Aorta (tissue), 5 donors: ENCODE measurements at regions not wholly inside any gene's neighbourhood (a gene's known extent, or its start where the extent isn't known, plus 50 kb on each side); places are given as distances from the start of the nearest gene placed in this dataset.

Experiments used
- ATAC-seq: fragments of 200-7000 bp; cut with Tn5 transposase; one replicate; pipeline ENCODE4 v1.9.1; 2022; ENCODE audit warnings: moderate library complexity; ENCODE audit not compliant: low FRiP score
- DNase-seq, 2 donors: peaks; one replicate each; pipeline ENCODE4 v3.0.0-alpha.2; 2020
- H3K27ac ChIP-seq, 2 donors: one replicate each; pipeline ENCODE4 v1.5.1; 2013; ENCODE audit warnings: low read length in 2 of 2, mild to moderate bottlenecking in 2 of 2, moderate library complexity in 2 of 2, control low read depth in 1 of 2, inconsistent platforms in 1 of 2, low read depth in 1 of 2
- H3K27me3 ChIP-seq, 2 donors: one replicate each; pipeline ENCODE4 v1.6.1; 2013; ENCODE audit warnings: control low read depth in 1 of 2, low read length in 1 of 2, mild to moderate bottlenecking in 1 of 2, moderate library complexity in 1 of 2; ENCODE audit not compliant: insufficient read depth in 2 of 2, control insufficient read depth in 1 of 2
- H3K36me3 ChIP-seq, 2 donors: one replicate each; pipeline ENCODE4 v1.6.1; 2013; ENCODE audit warnings: control low read depth in 1 of 2, low read length in 1 of 2, mild to moderate bottlenecking in 1 of 2; ENCODE audit not compliant: insufficient read depth in 2 of 2, control insufficient read depth in 1 of 2
- H3K4me1 ChIP-seq, 2 donors: one replicate each; pipeline ENCODE4 v1.6.1; 2013; ENCODE audit warnings: low read length in 2 of 2, control low read depth in 1 of 2, mild to moderate bottlenecking in 1 of 2, moderate library complexity in 1 of 2; ENCODE audit not compliant: insufficient read depth in 2 of 2, control insufficient read depth in 1 of 2
- H3K4me3 ChIP-seq, 2 donors: one replicate each; pipeline ENCODE4 v1.5.1; 2013; ENCODE audit warnings: low read length in 2 of 2, control low read depth in 1 of 2, mild to moderate bottlenecking in 1 of 2
- H3K9me3 ChIP-seq: one replicate; pipeline ENCODE4 v1.6.1; 2013; ENCODE audit warnings: mild to moderate bottlenecking, low read length; ENCODE audit not compliant: control insufficient read depth
- WGBS, 2 donors: extraction: QIAGEN DNeasy Blood & Tissue Kit; methylation state at CpG; one replicate each; pipeline ENCODE4 v1.1.7; 2013; 5-methylcytosine and 5-hydroxymethylcytosine counted together
- intact Hi-C, 2 donors: fragments of 100-400 bp; cut with DNase I; formaldehyde crosslinking; loops; one replicate each; pipeline versions ENCODE4 v1.14.2 to v1.15.0; 2022
- donor health status: healthy with polysubstance abuse.
- donor health status: Bipolar disorder and iron deficiency.
- donor health status: DM: no; HTN: no; CAD: no.
- donor health status: DM: no; HTN: no; CAD: no.
- donor health status: DM: yes; HTN: yes; CAD: no.

DNA sequence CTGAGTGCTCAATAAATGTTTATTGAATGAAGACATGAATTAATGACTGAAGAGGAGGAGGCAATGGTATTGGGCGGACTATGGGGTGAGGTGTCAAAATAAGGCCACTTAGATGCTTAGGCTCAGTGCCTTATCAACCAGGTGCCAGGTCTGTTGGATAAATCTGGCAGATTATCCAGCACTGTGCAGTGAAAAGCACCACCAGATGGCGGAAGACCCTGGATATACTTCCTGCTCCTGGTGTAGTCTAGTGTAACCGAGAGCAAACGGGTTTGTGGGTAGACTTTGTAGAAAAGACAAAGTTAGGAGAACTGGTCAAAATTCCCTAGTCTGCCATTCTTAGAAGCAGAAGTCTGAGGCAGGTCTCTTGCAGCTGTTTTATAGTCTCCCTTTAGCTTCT lies 306.3 kb downstream of the ATP23 start:
- DNase-seq: no peak
- ATAC-seq: no peak

DNA sequence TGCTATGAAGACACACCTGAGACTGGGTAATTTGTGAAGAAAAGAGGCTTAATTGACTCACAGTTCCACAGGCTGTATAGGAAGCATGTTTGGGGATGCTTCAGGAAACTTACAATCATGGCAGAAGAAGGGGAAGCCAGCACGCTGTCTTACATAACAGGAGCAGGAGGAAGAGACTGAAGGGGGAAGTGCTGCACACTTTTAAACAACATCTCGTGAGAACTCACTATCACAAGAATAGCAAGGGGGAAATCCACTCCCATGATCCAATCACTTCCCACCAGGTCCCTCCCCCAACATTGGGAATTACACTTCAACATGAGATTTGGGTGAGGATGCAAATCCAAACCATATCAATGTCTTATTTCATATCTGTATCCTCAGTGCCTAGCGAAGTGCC lies 307.2 kb downstream of the ATP23 start:
- H3K4me1 ChIP-seq: no peaks in the 10 kb centered on the region
- no peak for DNase-seq
- H3K27me3 ChIP-seq: no peaks in the 10 kb centered on the region
- no peak for ATAC-seq
- intact Hi-C loops: no loop called here
- H3K36me3 ChIP-seq: no peaks in the 10 kb centered on the region
- H3K27ac ChIP-seq: no peak overlapping the region
- no peaks in the 10 kb centered on the region for H3K9me3 ChIP-seq
- 91 to 95% methylated on average over 3 of the region's 3 CpGs for WGBS, 2 donors
- no peak overlapping the region for H3K4me3 ChIP-seq

More for the DNA sequence above, 306.3 kb downstream of the ATP23 start:
- intact Hi-C loops: no loop called here
- Histone ChIP-seq H3K9me3 (no peaks in the 10 kb centered on the region), H3K4me1 (no peaks in the 10 kb centered on the region), H3K27ac (no peak overlapping the region), H3K27me3 (no peaks in the 10 kb centered on the region), H3K36me3 (no peaks in the 10 kb centered on the region), H3K4me3 (no peak overlapping the region)
- 93% methylated on average over 4 of the region's 4 CpGs for WGBS, 2 donors

- H3K27ac ChIP-seq: no peak overlapping the region
- H3K27me3 ChIP-seq: no peaks in the 10 kb centered on the region
- H3K9me3 ChIP-seq: no peaks in the 10 kb centered on the region
- intact Hi-C loops: no loop called here
- H3K4me1 ChIP-seq: no peaks in the 10 kb centered on the region
- ATAC-seq (no peak), DNase-seq (no peak)
- 12 to 36% methylated on average over 2 of the region's 2 CpGs for WGBS, 2 donors
- no peak overlapping the region for H3K4me3 ChIP-seq
- H3K36me3 ChIP-seq: no peaks in the 10 kb centered on the region
Observed at GRCh38 chr12:58249610-58250009, 308.2 kb downstream of the ATP23 start.

DNA sequence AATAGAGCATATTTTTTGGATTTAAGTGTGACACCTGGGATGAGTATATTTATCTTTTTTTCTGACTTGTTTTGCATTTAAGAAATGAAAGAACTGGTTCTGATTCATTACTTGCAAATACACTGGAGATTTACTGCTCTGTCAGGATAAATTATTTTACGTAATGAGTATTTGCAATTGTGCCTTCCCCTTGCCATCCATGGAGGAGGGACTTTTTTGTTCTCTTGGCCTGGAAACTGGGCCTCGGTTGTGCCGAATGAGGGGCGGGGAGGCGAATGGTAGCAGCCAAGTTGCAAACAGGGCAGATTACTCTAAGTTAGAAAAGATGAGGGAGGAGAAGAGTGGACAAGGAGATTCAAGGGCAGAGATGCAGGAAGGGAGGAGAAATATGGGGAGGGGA lies 308.7 kb downstream of the ATP23 start:
- WGBS, 2 donors: 14 to 35% methylated on average over 5 of the region's 5 CpGs
- intact Hi-C loops: no loop called here
- ATAC-seq (no peak), DNase-seq (no peak)
- no peak overlapping the region for H3K27ac ChIP-seq
- H3K4me3 ChIP-seq: no peak overlapping the region
- no peaks in the 10 kb centered on the region for H3K36me3 ChIP-seq
- no peaks in the 10 kb centered on the region for H3K27me3 ChIP-seq
- H3K9me3 ChIP-seq: no peaks in the 10 kb centered on the region
- no peaks in the 10 kb centered on the region for H3K4me1 ChIP-seq

GRCh38 chr12:58252914-58253313 lies 311.5 kb downstream of the ATP23 start:
- intact Hi-C loops: no loop called here
- Histone ChIP-seq H3K4me3 (no peak overlapping the region), H3K9me3 (no peaks in the 10 kb centered on the region), H3K27me3 (no peaks in the 10 kb centered on the region), H3K36me3 (no peaks in the 10 kb centered on the region), H3K27ac (no peak overlapping the region), H3K4me1 (no peaks in the 10 kb centered on the region)
- ATAC-seq: no peak
- no peak for DNase-seq
- 78 to 82% methylated on average over 2 of the region's 2 CpGs for WGBS, 2 donors

DNA sequence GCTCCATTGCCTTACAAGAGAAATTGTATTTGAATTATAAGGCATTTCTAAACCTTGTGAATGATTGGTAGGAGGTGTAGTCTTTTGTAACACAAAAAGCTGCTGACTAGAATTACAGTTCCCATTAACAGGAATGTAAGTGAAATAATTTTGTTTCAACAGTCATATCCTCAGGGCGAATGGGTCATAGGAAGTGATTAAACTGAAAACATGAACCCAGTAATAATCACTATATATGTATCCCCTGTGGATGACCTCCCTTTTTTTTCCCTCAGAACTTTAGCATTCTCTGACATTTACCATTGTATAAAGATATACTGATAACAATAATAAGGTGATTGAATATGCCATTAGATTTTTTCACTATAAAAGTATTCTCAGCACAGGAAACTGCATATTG lies 312.3 kb downstream of the ATP23 start:
- 63 to 64% methylated on average over 1 of the region's 1 CpG for WGBS, 2 donors
- no peaks in the 10 kb centered on the region for H3K36me3 ChIP-seq
- no peaks in the 10 kb centered on the region for H3K9me3 ChIP-seq
- DNase-seq: no peak
- H3K27ac ChIP-seq: no peak overlapping the region
- H3K4me1 ChIP-seq: no peaks in the 10 kb centered on the region
- no peak overlapping the region for H3K4me3 ChIP-seq
- intact Hi-C loops: no loop called here
- ATAC-seq: no peak
- no peaks in the 10 kb centered on the region for H3K27me3 ChIP-seq

DNA sequence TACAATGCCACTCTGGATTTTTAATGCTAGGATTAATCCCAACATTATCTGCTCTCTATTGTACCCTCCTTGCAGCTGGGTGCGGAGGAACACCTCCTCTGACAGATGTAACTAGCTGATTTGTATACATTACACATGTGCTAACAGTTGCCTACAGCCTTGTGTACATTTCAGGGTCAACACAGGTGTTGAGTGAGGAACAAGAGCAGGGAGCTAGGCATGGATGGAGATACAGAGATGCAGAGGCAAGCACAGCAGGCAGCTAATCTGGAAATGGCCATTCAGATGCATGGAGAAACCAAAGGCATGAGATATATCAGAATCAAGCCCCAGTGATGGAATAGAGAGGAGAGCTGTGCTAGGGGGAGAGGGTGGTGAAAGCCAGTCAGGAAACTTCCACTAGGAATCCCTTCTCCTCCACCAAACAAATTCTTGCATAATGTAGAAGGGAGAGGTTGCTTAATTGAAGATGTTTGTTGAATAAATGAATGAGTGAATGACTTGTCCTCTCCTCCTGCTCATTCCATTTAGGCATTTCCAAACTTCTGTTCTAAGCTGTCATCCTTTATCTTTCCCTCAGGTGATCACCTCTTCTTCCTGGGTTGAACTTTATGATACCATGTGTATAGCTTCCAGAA lies 313.2 kb downstream of the ATP23 start:
- Histone ChIP-seq H3K4me1 (no peaks in the 10 kb centered on the region), H3K27me3 (no peaks in the 10 kb centered on the region), H3K27ac (no peak overlapping the region), H3K9me3 (no peaks in the 10 kb centered on the region), H3K36me3 (no peaks in the 10 kb centered on the region), H3K4me3 (no peak overlapping the region)
- ATAC-seq (no peak), DNase-seq (no peak)
- WGBS, 2 donors: 48 to 77% methylated on average over 1 of the region's 1 CpG
- intact Hi-C loops: no loop called here

- DNase-seq: no peak
- Histone ChIP-seq H3K36me3 (no peaks in the 10 kb centered on the region), H3K27me3 (no peaks in the 10 kb centered on the region), H3K27ac (no peak overlapping the region), H3K9me3 (no peaks in the 10 kb centered on the region), H3K4me3 (no peak overlapping the region), H3K4me1 (no peaks in the 10 kb centered on the region)
- 81 to 85% methylated on average over 1 of the region's 1 CpG for WGBS, 2 donors
- ATAC-seq: no peak
- intact Hi-C loops: no loop called here
Observed at GRCh38 chr12:58262796-58263195, 321.4 kb downstream of the ATP23 start.

DNA sequence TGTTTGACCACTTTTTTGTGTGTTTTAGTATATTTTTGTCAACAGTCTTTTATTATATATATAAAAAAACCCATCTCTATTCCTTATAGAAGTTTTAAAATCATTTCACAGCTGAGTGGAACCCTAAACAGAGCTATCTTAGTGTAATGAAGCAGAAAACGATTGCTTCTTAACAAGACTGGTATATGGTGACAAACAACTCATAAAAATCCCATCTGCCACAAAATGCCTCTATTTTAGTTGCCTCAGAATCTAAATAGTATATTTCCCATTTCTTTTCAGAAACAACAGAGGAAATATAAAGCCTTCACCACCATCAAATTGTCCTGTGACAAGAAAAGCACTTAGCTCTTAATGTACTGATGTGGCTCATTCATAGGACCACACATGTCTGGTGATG lies 322.4 kb downstream of the ATP23 start:
- no peaks in the 10 kb centered on the region for H3K9me3 ChIP-seq
- intact Hi-C loops: no loop called here
- no peaks in the 10 kb centered on the region for H3K36me3 ChIP-seq
- no peaks in the 10 kb centered on the region for H3K4me1 ChIP-seq
- ATAC-seq: no peak
- H3K27ac ChIP-seq: no peak overlapping the region
- DNase-seq: no peak
- WGBS, 2 donors: 76 to 93% methylated on average over 1 of the region's 1 CpG
- H3K27me3 ChIP-seq: no peaks in the 10 kb centered on the region
- no peak overlapping the region for H3K4me3 ChIP-seq
